Prostate gland (tissue), 2 donors: ENCODE measurements at regions not wholly inside any gene's neighbourhood (a gene's known extent, or its start where the extent isn't known, plus 50 kb on each side); places are given as distances from the start of the nearest gene placed in this dataset.

Source experiments
- DNase-seq: peaks from one replicate; pipeline ENCODE4 v3.0.0-alpha.2; 2019; ENCODE audit warnings: low spot score
- H3K27ac ChIP-seq, 2 donors: fragments of 200-600 bp; sonication (generic); 2 replicates each; pipeline ENCODE4 v1.5.1; 2017 to 2019
- H3K27me3 ChIP-seq: fragments of 200-600 bp; sonication (generic); replicated peaks from 2 replicates; pipeline ENCODE4 v1.5.1; 2019; ENCODE audit not compliant: insufficient read depth
- H3K36me3 ChIP-seq, 2 donors: fragments of 200-600 bp; sonication (generic); 1 replicate in 1 of 2; 2 replicates in 1 of 2; pipeline versions ENCODE4 v1.5.1 to v1.8.1; 2017 to 2019
- H3K4me1 ChIP-seq: fragments of 200-600 bp; sonication (generic); replicated peaks from 2 replicates; pipeline ENCODE4 v1.5.1; 2019
- H3K4me3 ChIP-seq, 2 donors: fragments of 200-600 bp; sonication (generic); 2 replicates each; pipeline ENCODE4 v1.5.1; 2017 to 2019
- H3K9me3 ChIP-seq: fragments of 200-600 bp; sonication (generic); 2 replicates; pipeline ENCODE4 v1.5.1; 2017
- CTCF ChIP-seq, 4 experiments: fragments of 200-600 bp in 2 of 4; fragments of 450-650 bp in 2 of 4; sonication (generic) in 2 of 4; IDR thresholded peaks; 1 replicate in 3 of 4; 2 replicates in 1 of 4; pipeline ENCODE4 v1.5.1; 2016 to 2019; ENCODE audit warnings: antibody characterized with exemption in 4 of 4, mild to moderate bottlenecking in 2 of 4, moderate library complexity in 2 of 4
- POLR2A ChIP-seq: fragments of 450-650 bp; IDR thresholded peaks from one replicate; pipeline ENCODE4 v1.6.1; 2016; ENCODE audit warnings: antibody characterized with exemption, mild to moderate bottlenecking
- POLR2AphosphoS5 ChIP-seq: sonication (generic); formaldehyde crosslinking; IDR thresholded peaks from one replicate; pipeline ENCODE4 v1.6.1; 2017; ENCODE audit warnings: antibody characterized with exemption
- WGBS: methylation state at CpG from one replicate; pipeline ENCODE4 v1.1.5; 2018; 5-methylcytosine and 5-hydroxymethylcytosine counted together
- intact Hi-C: fragments of 100-400 bp; cut with DNase I; formaldehyde crosslinking; loops from one replicate; pipeline ENCODE4 v1.14.2; 2022

- no peak for TF ChIP-seq CTCF (IDR thresholded peaks at IDR 0.05)
- no peak for TF ChIP-seq POLR2A
- no peak for TF ChIP-seq POLR2AphosphoS5
- Histone ChIP-seq H3K27ac (no peak overlapping the region), H3K4me3 (no peak overlapping the region), H3K36me3 (no peaks in the 10 kb centered on the region), H3K4me1 (no peaks in the 10 kb centered on the region), H3K9me3 (no peaks in the 10 kb centered on the region), H3K27me3 (no peaks in the 10 kb centered on the region)
- DNase-seq, result no peak
- 80% methylated on average over 5 of the region's 5 CpGs for WGBS
- intact Hi-C loops, result no loop called here
Observed at GRCh38 chr20:48350313-48350988, 477.3 kb downstream of the PREX1 start.

- Histone ChIP-seq H3K4me1 (no peaks in the 10 kb centered on the region), H3K36me3 (no peaks in the 10 kb centered on the region), H3K27ac (no peak overlapping the region), H3K4me3 (no peak overlapping the region), H3K9me3 (no peaks in the 10 kb centered on the region), H3K27me3 (no peaks in the 10 kb centered on the region)
- intact Hi-C loops, result no loop called here
- WGBS, result 74% methylated on average over 4 of the region's 4 CpGs
- TF ChIP-seq CTCF (IDR thresholded peaks at IDR 0.05), result no peak
- TF ChIP-seq POLR2A, result no peak
- TF ChIP-seq POLR2AphosphoS5, result no peak
- DNase-seq, result no peak
Observed at GRCh38 chr20:48349656-48350055, 478.1 kb downstream of the PREX1 start.

GRCh38 chr20:48348022-48348421, 479.8 kb downstream of the PREX1 start:
- no peak overlapping the region for H3K27ac ChIP-seq
- DNase-seq, result no peak
- H3K4me3 ChIP-seq, result no peak overlapping the region
- no peak for TF ChIP-seq POLR2AphosphoS5
- intact Hi-C loops, result no loop called here
- no peaks in the 10 kb centered on the region for H3K4me1 ChIP-seq
- no peaks in the 10 kb centered on the region for H3K36me3 ChIP-seq
- whole genome bisulfite sequencing, result 62% methylated on average over 3 of the region's 3 CpGs
- H3K9me3 ChIP-seq, result no peaks in the 10 kb centered on the region
- no peaks in the 10 kb centered on the region for H3K27me3 ChIP-seq

GRCh38 chr20:48342822-48343513, 484.8 kb downstream of the PREX1 start:
- H3K4me1 ChIP-seq, result no peaks in the 10 kb centered on the region
- H3K9me3 ChIP-seq, result no peaks in the 10 kb centered on the region
- H3K27me3 ChIP-seq, result no peaks in the 10 kb centered on the region
- TF ChIP-seq POLR2A, result no peak
- TF ChIP-seq POLR2AphosphoS5, result no peak
- TF ChIP-seq CTCF (IDR thresholded peaks at IDR 0.05), result no peak
- DNase-seq, result no peak
- H3K36me3 ChIP-seq, result no peaks in the 10 kb centered on the region
- no peak overlapping the region for H3K4me3 ChIP-seq
- no peak overlapping the region for H3K27ac ChIP-seq
- WGBS, result 92% methylated on average over 28 of the region's 28 CpGs
- intact Hi-C loops, result no loop called here

- no peaks in the 10 kb centered on the region for H3K27me3 ChIP-seq
- DNase-seq, result no peak
- 67% methylated on average over 6 of the region's 6 CpGs for WGBS
- H3K27ac ChIP-seq, result no peak overlapping the region
- no peaks in the 10 kb centered on the region for H3K9me3 ChIP-seq
- H3K4me1 ChIP-seq, result no peaks in the 10 kb centered on the region
- TF ChIP-seq CTCF (IDR thresholded peaks at IDR 0.05), result no peak
- H3K36me3 ChIP-seq, result no peaks in the 10 kb centered on the region
- H3K4me3 ChIP-seq, result no peak overlapping the region
- intact Hi-C loops, result no loop called here
Observed at GRCh38 chr20:48340883-48341281, 486.9 kb downstream of the PREX1 start.
